Natural killer cell treated with Interleukin-12 subunit alpha and Interleukin-12 subunit beta and Interleukin-15 and Interleukin-18, amount 100 ng/mL, for 72 hours (primary cell): ENCODE measurements at regions not wholly inside any gene's neighbourhood (a gene's known extent, or its start where the extent isn't known, plus 50 kb on each side); places are given as distances from the start of the nearest gene placed in this dataset.
"Not testable (repeated sequence)": the region's sequence is repeated elsewhere in the genome, so short reads cannot be mapped to it uniquely, and the experiment has no call there.

Experiments
- ATAC-seq, 2 donors: fragments of 150-1000 bp; cut with Tn5 transposase in 1 of 2; sonication (Bioruptor Pico), chemical (Tn5 transposase) in 1 of 2; 2 replicates each; pipeline ENCODE4 v1.10.0; 2021
- DNase-seq: peaks from one replicate; pipeline ENCODE4 v3.0.0; 2022; ENCODE audit warnings: low spot score
- H3K27ac Mint-ChIP-seq, 2 donors: 1 replicate in 1 of 2; 2 replicates in 1 of 2; pipeline ENCODE4 v1.8.0; 2022; ENCODE audit warnings: mixed read lengths in 2 of 2, mild to moderate bottlenecking in 1 of 2, moderate library complexity in 1 of 2
- H3K27me3 Mint-ChIP-seq, 2 donors: 1 replicate in 1 of 2; 2 replicates in 1 of 2; pipeline ENCODE4 v1.8.0; 2022; ENCODE audit warnings: mixed read lengths in 2 of 2
- H3K36me3 Mint-ChIP-seq: one replicate; pipeline ENCODE4 v1.8.0; 2022; ENCODE audit warnings: mixed read lengths
- H3K4me1 Mint-ChIP-seq, 2 donors: 1 replicate in 1 of 2; 2 replicates in 1 of 2; pipeline ENCODE4 v1.8.0; 2022; ENCODE audit warnings: low read depth in 2 of 2, mixed read lengths in 2 of 2, mild to moderate bottlenecking in 1 of 2
- H3K4me3 Mint-ChIP-seq: one replicate; pipeline ENCODE4 v1.8.0; 2022; ENCODE audit warnings: mixed read lengths
- H3K9me3 Mint-ChIP-seq: 2 replicates; pipeline ENCODE4 v1.8.0; 2022; ENCODE audit warnings: mixed read lengths

GRCh38 chr9:113677057-113677456, 199.1 kb upstream of the ZNF618 start:
- H3K9me3 Mint-ChIP-seq, result no peaks in the 10 kb centered on the region
- peak; percentile 22 for DNase-seq

GRCh38 chr9:113677569-113677968, 198.5 kb upstream of the ZNF618 start:
- Mint-ChIP-seq H3K36me3 (no peaks in the 10 kb centered on the region), H3K27me3 (peaks cover 10 to 18% of the 10 kb centered on the region in 2 donors), H3K4me1 (peaks cover 5 to 8% of the 10 kb centered on the region in 2 donors), H3K9me3 (no peaks in the 10 kb centered on the region), H3K4me3 (no peak overlapping the region), H3K27ac (no peak overlapping the region)
- ATAC-seq (no peak), DNase-seq (peak; percentile 12)

More at GRCh38 chr9:113677057-113677456, 199.1 kb upstream of the ZNF618 start:
- Mint-ChIP-seq H3K27ac (no peak overlapping the region), H3K27me3 (peaks cover 10 to 18% of the 10 kb centered on the region in 2 donors), H3K36me3 (no peaks in the 10 kb centered on the region), H3K4me3 (no peak overlapping the region), H3K4me1 (peaks cover under 1 to 3% of the 10 kb centered on the region in 2 donors)
- ATAC-seq, result no peak

GRCh38 chr9:113678119-113678858, 197.8 kb upstream of the ZNF618 start:
- H3K9me3 Mint-ChIP-seq, result no peaks in the 10 kb centered on the region
- peaks cover 10 to 18% of the 10 kb centered on the region in 2 donors for H3K27me3 Mint-ChIP-seq
- H3K27ac Mint-ChIP-seq, result no peak overlapping the region
- H3K4me3 Mint-ChIP-seq, result no peak overlapping the region
- no peaks in the 10 kb centered on the region for H3K36me3 Mint-ChIP-seq
- H3K4me1 Mint-ChIP-seq, result peaks cover 6 to 9% of the 10 kb centered on the region in 2 donors
- ATAC-seq, result no peak
- no peak for DNase-seq

- Mint-ChIP-seq H3K36me3 (no peaks in the 10 kb centered on the region), H3K4me1 (peaks cover 8 to 9% of the 10 kb centered on the region in 2 donors), H3K9me3 (no peaks in the 10 kb centered on the region), H3K27me3 (peaks cover 5 to 13% of the 10 kb centered on the region in 2 donors), H3K27ac (no peak overlapping the region), H3K4me3 (no peak overlapping the region)
- ATAC-seq (no peak), DNase-seq (peak; percentile 20)
These were observed 197.3 kb upstream of the ZNF618 start for GRCh38 chr9:113678859-113679256.

- ATAC-seq (no peak), DNase-seq (peak; percentile 56)
- Mint-ChIP-seq H3K9me3 (peaks cover 4% of the 10 kb centered on the region), H3K27me3 (peaks cover 0 to 16% of the 10 kb centered on the region in 2 donors), H3K4me3 (no peak overlapping the region), H3K27ac (no peak overlapping the region), H3K36me3 (no peaks in the 10 kb centered on the region), H3K4me1 (peaks cover 31 to 34% of the 10 kb centered on the region in 2 donors)
These were observed 193.8 kb upstream of the ZNF618 start for GRCh38 chr9:113682297-113682771.

- peaks cover 31 to 35% of the 10 kb centered on the region in 2 donors for H3K4me1 Mint-ChIP-seq
- H3K9me3 Mint-ChIP-seq, H3K36me3 Mint-ChIP-seq, DNase-seq, ATAC-seq, H3K27me3 Mint-ChIP-seq: not testable (repeated sequence)
- peak overlapping the region; percentile 36 to 68 for H3K27ac Mint-ChIP-seq
- H3K4me3 Mint-ChIP-seq, result peak overlapping the region; percentile 74
These were observed 190.5 kb upstream of the ZNF618 start for GRCh38 chr9:113685636-113686035.

GRCh38 chr9:113687107-113687679, 188.9 kb upstream of the ZNF618 start:
- Mint-ChIP-seq H3K4me3 (peak overlapping the region; percentile 17), H3K36me3 (no peaks in the 10 kb centered on the region), H3K27me3 (peaks cover 0 to 5% of the 10 kb centered on the region in 2 donors), H3K27ac (no peak overlapping the region), H3K4me1 (peaks cover 27 to 32% of the 10 kb centered on the region in 2 donors), H3K9me3 (peaks cover 4% of the 10 kb centered on the region)
- DNase-seq, result no peak
- no peak for ATAC-seq

GRCh38 chr9:113687680-113688371, 188.3 kb upstream of the ZNF618 start:
- peaks cover 22 to 29% of the 10 kb centered on the region in 2 donors for H3K4me1 Mint-ChIP-seq
- peaks cover 0 to 5% of the 10 kb centered on the region in 2 donors for H3K27me3 Mint-ChIP-seq
- H3K36me3 Mint-ChIP-seq, result no peaks in the 10 kb centered on the region
- H3K4me3 Mint-ChIP-seq, result peak overlapping the region; percentile 17
- H3K27ac Mint-ChIP-seq, result no peak overlapping the region
- H3K9me3 Mint-ChIP-seq, result peaks cover 4% of the 10 kb centered on the region
- ATAC-seq, result peak in 1 of 2 donors; percentile 15
- DNase-seq, result no peak

GRCh38 chr9:113690055-113690740, 185.9 kb upstream of the ZNF618 start:
- H3K27me3 Mint-ChIP-seq, result peaks cover 0 to 5% of the 10 kb centered on the region in 2 donors
- H3K27ac Mint-ChIP-seq, result no peak overlapping the region
- peaks cover 1% of the 10 kb centered on the region for H3K9me3 Mint-ChIP-seq
- no peaks in the 10 kb centered on the region for H3K36me3 Mint-ChIP-seq
- DNase-seq (no peak), ATAC-seq (no peak)
- no peak overlapping the region for H3K4me3 Mint-ChIP-seq
- peaks cover 21% of the 10 kb centered on the region in 2 donors for H3K4me1 Mint-ChIP-seq

GRCh38 chr9:113692256-113692655, 183.9 kb upstream of the ZNF618 start:
- DNase-seq (no peak), ATAC-seq (no peak)
- H3K27me3 Mint-ChIP-seq, result no peaks in the 10 kb centered on the region
- H3K36me3 Mint-ChIP-seq, result no peaks in the 10 kb centered on the region
- H3K4me3 Mint-ChIP-seq, result no peak overlapping the region
- peaks cover 17 to 20% of the 10 kb centered on the region in 2 donors for H3K4me1 Mint-ChIP-seq
- H3K27ac Mint-ChIP-seq, result no peak overlapping the region
- H3K9me3 Mint-ChIP-seq, result no peaks in the 10 kb centered on the region

GRCh38 chr9:113694912-113695311, 181.2 kb upstream of the ZNF618 start:
- no peak for DNase-seq
- no peak overlapping the region for H3K4me3 Mint-ChIP-seq
- no peaks in the 10 kb centered on the region for H3K36me3 Mint-ChIP-seq
- H3K27me3 Mint-ChIP-seq, result no peaks in the 10 kb centered on the region
- H3K4me1 Mint-ChIP-seq, result peaks cover 19 to 30% of the 10 kb centered on the region in 2 donors
- H3K9me3 Mint-ChIP-seq, result no peaks in the 10 kb centered on the region
- H3K27ac Mint-ChIP-seq, result no peak overlapping the region
- ATAC-seq, result no peak

- Mint-ChIP-seq H3K9me3 (no peaks in the 10 kb centered on the region), H3K4me1 (peaks cover 19 to 30% of the 10 kb centered on the region in 2 donors), H3K27ac (no peak overlapping the region), H3K36me3 (no peaks in the 10 kb centered on the region), H3K27me3 (no peaks in the 10 kb centered on the region), H3K4me3 (no peak overlapping the region)
- DNase-seq, result no peak
- ATAC-seq, result peak in 1 of 2 donors; percentile 41
These were observed 180.7 kb upstream of the ZNF618 start for GRCh38 chr9:113695440-113695851.

GRCh38 chr9:113695901-113696300, 180.2 kb upstream of the ZNF618 start:
- no peaks in the 10 kb centered on the region for H3K9me3 Mint-ChIP-seq
- H3K27ac Mint-ChIP-seq, result no peak overlapping the region
- no peaks in the 10 kb centered on the region for H3K27me3 Mint-ChIP-seq
- ATAC-seq, result peak; percentile 56 to 60
- no peak overlapping the region for H3K4me3 Mint-ChIP-seq
- peaks cover 19 to 30% of the 10 kb centered on the region in 2 donors for H3K4me1 Mint-ChIP-seq
- no peaks in the 10 kb centered on the region for H3K36me3 Mint-ChIP-seq
- DNase-seq, result no peak
